ENCODE measurements at regions not wholly inside any gene's neighbourhood (a gene's known extent, or its start where the extent isn't known, plus 50 kb on each side); places are given as distances from the start of the nearest gene placed in this dataset.

- TF ChIP-seq CSDC2 (CRISPR knock-in tag; IDR thresholded peaks at IDR 0.05) (peak; percentile 50; the same call in 1 of the 2 replicates), RARB (CRISPR knock-in tag; IDR thresholded peaks at IDR 0.05) (no peak), CREB5 (CRISPR knock-in tag; IDR thresholded peaks at IDR 0.05; ENCODE audit: low read depth) (peak; percentile 98), TCF4 (CRISPR knock-in tag; IDR thresholded peaks at IDR 0.05; ENCODE audit: borderline replicate concordance) (peak; percentile 66), ARNTL (CRISPR knock-in tag; IDR thresholded peaks at IDR 0.05; ENCODE audit: borderline replicate concordance, low read depth) (no peak), ZNF8 (CRISPR knock-in tag; IDR thresholded peaks at IDR 0.05) (no peak), BACH2 (CRISPR knock-in tag; IDR thresholded peaks at IDR 0.05; ENCODE audit: borderline replicate concordance) (no peak), ZC3H10 (CRISPR knock-in tag; IDR thresholded peaks at IDR 0.05) (no peak)
Observed at GRCh38 chr7:40986351-40986873, 716.5 kb downstream of the INHBA start.

Data from SK-N-SH treated with all-trans-retinoic acid at 6 μM for 48 hours (cell line).